Parathyroid adenoma (tissue), 2 donors: ENCODE measurements at regions not wholly inside any gene's neighbourhood (a gene's known extent, or its start where the extent isn't known, plus 50 kb on each side); places are given as distances from the start of the nearest gene placed in this dataset.

Experiments used
- H2AFZ ChIP-seq: fragments of 300-600 bp; sonication (generic); one replicate; pipeline ENCODE4 v1.7.0; 2017; ENCODE audit warnings: antibody characterized with exemption, mild to moderate bottlenecking
- H3K27ac ChIP-seq: fragments of 300-600 bp; sonication (generic); one replicate; pipeline ENCODE4 v1.7.0; 2017
- H3K27me3 ChIP-seq: fragments of 300-600 bp; sonication (generic); one replicate; pipeline ENCODE4 v1.7.0; 2017; ENCODE audit warnings: low read length; ENCODE audit not compliant: control insufficient read depth, insufficient read depth
- H3K36me3 ChIP-seq: fragments of 300-600 bp; sonication (generic); one replicate; pipeline ENCODE4 v1.7.0; 2017; ENCODE audit warnings: low read length; ENCODE audit not compliant: control insufficient read depth, insufficient read depth
- H3K4me1 ChIP-seq: fragments of 300-600 bp; sonication (generic); one replicate; pipeline ENCODE4 v1.7.0; 2017; ENCODE audit warnings: control low read depth
- H3K4me2 ChIP-seq: fragments of 300-600 bp; sonication (generic); one replicate; pipeline ENCODE4 v1.7.0; 2017; ENCODE audit warnings: low read length
- H3K4me3 ChIP-seq: fragments of 300-600 bp; sonication (generic); one replicate; pipeline ENCODE4 v1.7.0; 2017; ENCODE audit warnings: low read depth, low read length
- H3K79me2 ChIP-seq: fragments of 300-600 bp; sonication (generic); one replicate; pipeline ENCODE4 v1.7.0; 2017; ENCODE audit warnings: control low read depth
- H3K9ac ChIP-seq: fragments of 300-600 bp; sonication (generic); one replicate; pipeline ENCODE4 v1.7.0; 2017; ENCODE audit warnings: mild to moderate bottlenecking
- H3K9me3 ChIP-seq: fragments of 300-600 bp; sonication (generic); one replicate; pipeline ENCODE4 v1.7.0; 2017; ENCODE audit warnings: low read length; ENCODE audit not compliant: control insufficient read depth
- TF ChIP-seq, protein P1 (sequence below): fragments of 300-600 bp; sonication (generic); IDR thresholded peaks from one replicate; pipeline ENCODE4 v1.7.0; 2017; ENCODE audit warnings: antibody characterized with exemption, mild to moderate bottlenecking
- donor health status: primary hyperparathyroidism.

DNA sequence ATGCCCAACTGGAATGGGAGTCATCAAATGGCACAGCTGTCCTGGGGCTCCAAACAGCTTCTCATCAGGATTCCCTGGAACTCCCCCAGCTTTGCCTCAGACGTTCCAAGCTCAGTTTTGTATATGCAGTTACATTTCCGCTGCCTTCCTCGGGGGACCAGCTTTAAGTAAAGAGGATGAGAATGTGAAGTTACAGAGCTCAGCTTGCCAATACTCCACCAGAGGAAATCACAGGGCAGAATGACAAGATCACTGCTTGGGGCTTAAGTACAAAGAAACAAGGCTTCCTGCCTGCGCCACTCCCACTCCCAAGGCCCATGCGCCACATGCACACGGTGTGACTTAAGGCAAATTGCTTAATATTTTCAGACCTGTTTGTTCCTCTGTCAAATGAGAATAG, 272.4 kb upstream of the CDH11 start:
- Histone ChIP-seq H3K27me3 (no peaks in the 10 kb centered on the region), H3K9me3 (no peaks in the 10 kb centered on the region), H3K4me2 (no peak overlapping the region), H3K9ac (no peak overlapping the region), H3K36me3 (no peaks in the 10 kb centered on the region), H3K27ac (no peak overlapping the region), H3K4me3 (no peak overlapping the region), H3K79me2 (no peaks in the 10 kb centered on the region), H2AFZ (no peak overlapping the region), H3K4me1 (no peaks in the 10 kb centered on the region)
- TF ChIP-seq, protein P1, sequence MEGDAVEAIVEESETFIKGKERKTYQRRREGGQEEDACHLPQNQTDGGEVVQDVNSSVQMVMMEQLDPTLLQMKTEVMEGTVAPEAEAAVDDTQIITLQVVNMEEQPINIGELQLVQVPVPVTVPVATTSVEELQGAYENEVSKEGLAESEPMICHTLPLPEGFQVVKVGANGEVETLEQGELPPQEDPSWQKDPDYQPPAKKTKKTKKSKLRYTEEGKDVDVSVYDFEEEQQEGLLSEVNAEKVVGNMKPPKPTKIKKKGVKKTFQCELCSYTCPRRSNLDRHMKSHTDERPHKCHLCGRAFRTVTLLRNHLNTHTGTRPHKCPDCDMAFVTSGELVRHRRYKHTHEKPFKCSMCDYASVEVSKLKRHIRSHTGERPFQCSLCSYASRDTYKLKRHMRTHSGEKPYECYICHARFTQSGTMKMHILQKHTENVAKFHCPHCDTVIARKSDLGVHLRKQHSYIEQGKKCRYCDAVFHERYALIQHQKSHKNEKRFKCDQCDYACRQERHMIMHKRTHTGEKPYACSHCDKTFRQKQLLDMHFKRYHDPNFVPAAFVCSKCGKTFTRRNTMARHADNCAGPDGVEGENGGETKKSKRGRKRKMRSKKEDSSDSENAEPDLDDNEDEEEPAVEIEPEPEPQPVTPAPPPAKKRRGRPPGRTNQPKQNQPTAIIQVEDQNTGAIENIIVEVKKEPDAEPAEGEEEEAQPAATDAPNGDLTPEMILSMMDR, result no peak

- H3K4me1 ChIP-seq, result no peaks in the 10 kb centered on the region
- H3K4me2 ChIP-seq, result no peak overlapping the region
- TF ChIP-seq, protein P1, result no peak
- no peak overlapping the region for H2AFZ ChIP-seq
- H3K9me3 ChIP-seq, result peaks cover 3% of the 10 kb centered on the region
- no peaks in the 10 kb centered on the region for H3K79me2 ChIP-seq
- H3K27me3 ChIP-seq, result no peaks in the 10 kb centered on the region
- no peak overlapping the region for H3K9ac ChIP-seq
- H3K27ac ChIP-seq, result no peak overlapping the region
- no peaks in the 10 kb centered on the region for H3K36me3 ChIP-seq
- no peak overlapping the region for H3K4me3 ChIP-seq
Measured at GRCh38 chr16:65392806-65393565, 271.1 kb upstream of the CDH11 start.

- no peak overlapping the region for H2AFZ ChIP-seq
- no peaks in the 10 kb centered on the region for H3K36me3 ChIP-seq
- H3K4me2 ChIP-seq, result no peak overlapping the region
- peaks cover 3% of the 10 kb centered on the region for H3K9me3 ChIP-seq
- no peaks in the 10 kb centered on the region for H3K4me1 ChIP-seq
- no peak overlapping the region for H3K27ac ChIP-seq
- no peak overlapping the region for H3K9ac ChIP-seq
- no peaks in the 10 kb centered on the region for H3K27me3 ChIP-seq
- no peaks in the 10 kb centered on the region for H3K79me2 ChIP-seq
- TF ChIP-seq, protein P1, result no peak
- H3K4me3 ChIP-seq, result no peak overlapping the region
Measured at GRCh38 chr16:65388592-65388991, 266.7 kb upstream of the CDH11 start.

DNA sequence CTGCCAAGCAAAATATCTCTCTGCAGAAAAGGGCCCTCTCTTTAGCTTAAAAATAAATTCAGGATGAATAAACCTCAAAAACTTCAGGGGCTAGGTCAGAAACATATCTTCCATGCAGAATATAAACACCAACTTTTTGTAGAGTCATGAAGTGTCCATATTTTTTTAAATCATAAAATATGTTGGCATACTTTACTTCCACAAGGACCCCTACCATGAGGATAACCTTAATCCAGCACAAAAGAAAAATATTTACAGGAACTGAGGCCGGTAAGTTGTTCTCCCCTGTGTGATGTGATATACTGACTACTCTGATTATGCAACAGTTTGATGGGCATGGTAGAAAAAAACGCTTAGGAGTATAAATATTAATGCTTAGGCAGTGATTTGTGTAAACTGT, 264.8 kb upstream of the CDH11 start:
- Histone ChIP-seq H2AFZ (no peak overlapping the region), H3K9me3 (peaks cover 3% of the 10 kb centered on the region), H3K4me2 (no peak overlapping the region), H3K4me1 (no peaks in the 10 kb centered on the region), H3K79me2 (no peaks in the 10 kb centered on the region), H3K27ac (no peak overlapping the region), H3K27me3 (no peaks in the 10 kb centered on the region), H3K36me3 (no peaks in the 10 kb centered on the region), H3K9ac (no peak overlapping the region), H3K4me3 (no peak overlapping the region)
- TF ChIP-seq, protein P1, result no peak

DNA sequence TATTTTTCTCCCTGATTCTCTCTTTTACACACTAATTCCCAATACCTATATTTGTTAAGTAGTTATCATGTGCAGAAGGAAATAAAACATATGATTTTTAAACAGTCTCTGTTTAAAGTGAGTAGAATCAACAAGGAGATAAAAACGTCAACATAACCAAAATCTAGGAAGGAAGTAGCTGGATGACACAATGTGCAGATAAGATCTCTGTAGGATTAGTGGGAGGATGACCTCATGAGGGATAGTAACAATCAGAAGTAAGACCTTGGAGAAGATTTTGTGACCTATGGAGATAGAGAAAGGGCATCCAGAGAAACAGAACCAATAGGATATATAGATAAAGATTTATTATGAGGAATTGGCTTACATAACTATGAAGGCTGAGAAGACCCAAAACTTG, 262.6 kb upstream of the CDH11 start:
- H3K27ac ChIP-seq, result no peak overlapping the region
- no peak overlapping the region for H2AFZ ChIP-seq
- H3K36me3 ChIP-seq, result no peaks in the 10 kb centered on the region
- H3K9ac ChIP-seq, result no peak overlapping the region
- H3K4me2 ChIP-seq, result no peak overlapping the region
- peaks cover 3% of the 10 kb centered on the region for H3K9me3 ChIP-seq
- TF ChIP-seq, protein P1, result no peak
- no peaks in the 10 kb centered on the region for H3K79me2 ChIP-seq
- no peak overlapping the region for H3K4me3 ChIP-seq
- no peaks in the 10 kb centered on the region for H3K4me1 ChIP-seq
- H3K27me3 ChIP-seq, result no peaks in the 10 kb centered on the region
